ENCODE measurements at regions not wholly inside any gene's neighbourhood (a gene's known extent, or its start where the extent isn't known, plus 50 kb on each side); places are given as distances from the start of the nearest gene placed in this dataset.
"Not testable (repeated sequence)": the region's sequence is repeated elsewhere in the genome, so short reads cannot be mapped to it uniquely, and the experiment has no call there.

- Histone ChIP-seq H3K4me3 (no peak overlapping the region), H3K4me1 (no peaks in the 10 kb centered on the region), H3K27ac (no peak overlapping the region), H3K9me3 (no peaks in the 10 kb centered on the region), H3K27me3 (no peaks in the 10 kb centered on the region), H3K36me3 (no peaks in the 10 kb centered on the region)
- no peak for DNase-seq (ENCODE audit: low spot score in 2 of 2)
- 8 to 13% methylated on average over 1 of the region's 1 CpG for WGBS, 2 donors
- no peak for TF ChIP-seq EP300 (IDR thresholded peaks at IDR 0.05)
- no peak for TF ChIP-seq CTCF (IDR thresholded peaks at IDR 0.05)
- TF ChIP-seq POLR2A (IDR thresholded peaks at IDR 0.05) = no peak
Measured at GRCh38 chr7:108650467-108650866, 80.8 kb downstream of the DNAJB9 start.

- 91% methylated on average over 9 of the region's 9 CpGs for WGBS, 2 donors
- H3K9me3 ChIP-seq = no peaks in the 10 kb centered on the region
- DNase-seq (ENCODE audit: low spot score in 2 of 2) = no peak
- no peaks in the 10 kb centered on the region for H3K36me3 ChIP-seq
- no peaks in the 10 kb centered on the region for H3K27me3 ChIP-seq
- no peak overlapping the region for H3K27ac ChIP-seq
- no peak for TF ChIP-seq POLR2A (IDR thresholded peaks at IDR 0.05)
- no peak for TF ChIP-seq CTCF (IDR thresholded peaks at IDR 0.05)
- no peak for TF ChIP-seq EP300 (IDR thresholded peaks at IDR 0.05)
- no peak overlapping the region for H3K4me3 ChIP-seq
- no peaks in the 10 kb centered on the region for H3K4me1 ChIP-seq
Measured at GRCh38 chr7:108652886-108653285, 83.2 kb downstream of the DNAJB9 start.

- H3K27me3 ChIP-seq = no peaks in the 10 kb centered on the region
- 84 to 85% methylated on average over 4 of the region's 4 CpGs for WGBS, 2 donors
- TF ChIP-seq EP300 (IDR thresholded peaks at IDR 0.05) (no peak), CTCF (IDR thresholded peaks at IDR 0.05) (no peak), POLR2A (IDR thresholded peaks at IDR 0.05) (no peak)
Measured at GRCh38 chr7:108653526-108653925, 83.9 kb downstream of the DNAJB9 start.

GRCh38 chr7:108657140-108657726 is 87.6 kb downstream of the DNAJB9 start:
- H3K9me3 ChIP-seq, H3K36me3 ChIP-seq: not testable (repeated sequence)

More at GRCh38 chr7:108653526-108653925, 83.9 kb downstream of the DNAJB9 start:
- Histone ChIP-seq H3K27ac (no peak overlapping the region), H3K36me3 (no peaks in the 10 kb centered on the region), H3K4me3 (no peak overlapping the region), H3K9me3 (no peaks in the 10 kb centered on the region), H3K4me1 (no peaks in the 10 kb centered on the region)
- DNase-seq (ENCODE audit: low spot score in 2 of 2) = no peak

GRCh38 chr7:108659261-108659660 is 89.6 kb downstream of the DNAJB9 start:
- H3K4me1 ChIP-seq = no peaks in the 10 kb centered on the region
- no peak overlapping the region for H3K4me3 ChIP-seq
- no peak for DNase-seq (ENCODE audit: low spot score in 2 of 2)
- TF ChIP-seq EP300 (IDR thresholded peaks at IDR 0.05) (no peak), CTCF (IDR thresholded peaks at IDR 0.05) (no peak), POLR2A (IDR thresholded peaks at IDR 0.05) (no peak)
- H3K27me3 ChIP-seq = no peaks in the 10 kb centered on the region
- 45 to 52% methylated on average over 3 of the region's 3 CpGs for WGBS, 2 donors
- no peaks in the 10 kb centered on the region for H3K9me3 ChIP-seq
- no peaks in the 10 kb centered on the region for H3K36me3 ChIP-seq
- H3K27ac ChIP-seq = no peak overlapping the region

More at GRCh38 chr7:108657140-108657726, 87.6 kb downstream of the DNAJB9 start:
- H3K27ac ChIP-seq; DNase-seq (ENCODE audit: low spot score in 2 of 2); H3K4me1 ChIP-seq; H3K4me3 ChIP-seq; H3K27me3 ChIP-seq: not testable (repeated sequence)
- WGBS, 2 donors = 90 to 91% methylated on average over 7 to 18 of the region's 37 CpGs

- no peak for DNase-seq (ENCODE audit: low spot score in 2 of 2)
- no peak overlapping the region for H3K4me3 ChIP-seq
- H3K27me3 ChIP-seq = no peaks in the 10 kb centered on the region
- TF ChIP-seq POLR2A (IDR thresholded peaks at IDR 0.05) (no peak), CTCF (IDR thresholded peaks at IDR 0.05) (no peak), EP300 (IDR thresholded peaks at IDR 0.05) (no peak)
- H3K9me3 ChIP-seq = no peaks in the 10 kb centered on the region
- 54 to 68% methylated on average over 2 of the region's 2 CpGs for WGBS, 2 donors
- H3K27ac ChIP-seq = no peak overlapping the region
- no peaks in the 10 kb centered on the region for H3K36me3 ChIP-seq
- no peaks in the 10 kb centered on the region for H3K4me1 ChIP-seq
Measured at GRCh38 chr7:108659867-108660266, 90.2 kb downstream of the DNAJB9 start.
